ENCODE measurements at regions not wholly inside any gene's neighbourhood (a gene's known extent, or its start where the extent isn't known, plus 50 kb on each side); places are given as distances from the start of the nearest gene placed in this dataset.
A peak's percentile ranks its signal among the peaks of the same experiment; 100 is the strongest.

DNA sequence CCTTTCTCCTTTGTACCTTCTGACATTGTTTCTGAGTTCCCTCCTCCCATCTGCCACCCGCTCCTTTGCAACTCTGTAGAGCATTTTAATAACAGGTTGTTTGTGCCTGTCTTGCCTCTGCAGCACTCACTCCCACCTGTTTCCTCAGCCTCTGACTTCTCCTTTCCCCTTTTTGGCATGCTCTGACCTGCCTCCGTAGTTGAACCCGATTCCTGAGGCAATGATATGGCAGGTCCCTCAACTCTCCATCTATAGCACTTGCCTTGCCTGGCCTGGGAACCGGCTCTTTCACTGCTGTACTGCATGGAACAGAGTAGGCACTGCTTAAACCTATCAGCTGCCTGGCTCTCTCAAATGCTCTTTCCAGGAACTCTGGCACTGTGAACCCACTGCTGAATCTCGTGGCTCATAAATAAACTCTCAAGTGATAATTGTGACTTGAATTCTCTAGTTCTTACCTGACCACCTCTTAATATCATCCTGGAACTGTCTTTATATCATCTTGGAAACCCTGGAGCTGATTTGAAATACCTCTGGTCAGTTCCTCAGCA lies 50.3 kb downstream of the UTRN start:
- TF ChIP-seq, protein P1, sequence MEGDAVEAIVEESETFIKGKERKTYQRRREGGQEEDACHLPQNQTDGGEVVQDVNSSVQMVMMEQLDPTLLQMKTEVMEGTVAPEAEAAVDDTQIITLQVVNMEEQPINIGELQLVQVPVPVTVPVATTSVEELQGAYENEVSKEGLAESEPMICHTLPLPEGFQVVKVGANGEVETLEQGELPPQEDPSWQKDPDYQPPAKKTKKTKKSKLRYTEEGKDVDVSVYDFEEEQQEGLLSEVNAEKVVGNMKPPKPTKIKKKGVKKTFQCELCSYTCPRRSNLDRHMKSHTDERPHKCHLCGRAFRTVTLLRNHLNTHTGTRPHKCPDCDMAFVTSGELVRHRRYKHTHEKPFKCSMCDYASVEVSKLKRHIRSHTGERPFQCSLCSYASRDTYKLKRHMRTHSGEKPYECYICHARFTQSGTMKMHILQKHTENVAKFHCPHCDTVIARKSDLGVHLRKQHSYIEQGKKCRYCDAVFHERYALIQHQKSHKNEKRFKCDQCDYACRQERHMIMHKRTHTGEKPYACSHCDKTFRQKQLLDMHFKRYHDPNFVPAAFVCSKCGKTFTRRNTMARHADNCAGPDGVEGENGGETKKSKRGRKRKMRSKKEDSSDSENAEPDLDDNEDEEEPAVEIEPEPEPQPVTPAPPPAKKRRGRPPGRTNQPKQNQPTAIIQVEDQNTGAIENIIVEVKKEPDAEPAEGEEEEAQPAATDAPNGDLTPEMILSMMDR (IDR thresholded peaks at IDR 0.05; ENCODE audit: unreplicated experiment in 3 of 3), result no peak
- Mint-ChIP-seq H3K4me1 (peaks cover 58% of the 10 kb centered on the region), H3K36me3 (ENCODE audit: low read depth) (peaks cover 4% of the 10 kb centered on the region), H3K4me3 (no peak overlapping the region), H3K27me3 (ENCODE audit: low read depth) (no peaks in the 10 kb centered on the region), H3K9me3 (no peaks in the 10 kb centered on the region), H3K27ac (peak overlapping the region in 2 of 3 experiments; percentile 5 to 16)

DNA sequence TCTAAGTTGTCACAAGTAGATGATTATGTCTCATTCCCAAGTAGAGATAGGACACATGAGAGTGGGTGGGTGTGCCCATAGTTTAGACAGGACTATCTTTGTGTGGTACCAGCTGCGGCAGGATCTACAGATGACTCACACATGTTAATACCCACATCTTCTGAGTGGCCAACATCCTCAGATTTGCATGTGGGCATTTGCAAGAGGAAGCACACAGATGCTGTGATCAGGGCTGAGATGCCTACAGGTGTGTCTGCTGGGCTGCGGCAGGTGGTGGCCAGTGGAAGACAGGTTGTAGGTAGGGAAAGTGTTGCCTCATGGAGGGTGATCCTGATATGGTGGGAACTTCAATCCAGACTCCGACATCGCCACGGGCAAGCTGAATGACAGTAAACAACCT lies 50.8 kb downstream of the UTRN start:
- Mint-ChIP-seq H3K36me3 (ENCODE audit: low read depth) (peaks cover 4% of the 10 kb centered on the region), H3K27me3 (ENCODE audit: low read depth) (no peaks in the 10 kb centered on the region)

DNA sequence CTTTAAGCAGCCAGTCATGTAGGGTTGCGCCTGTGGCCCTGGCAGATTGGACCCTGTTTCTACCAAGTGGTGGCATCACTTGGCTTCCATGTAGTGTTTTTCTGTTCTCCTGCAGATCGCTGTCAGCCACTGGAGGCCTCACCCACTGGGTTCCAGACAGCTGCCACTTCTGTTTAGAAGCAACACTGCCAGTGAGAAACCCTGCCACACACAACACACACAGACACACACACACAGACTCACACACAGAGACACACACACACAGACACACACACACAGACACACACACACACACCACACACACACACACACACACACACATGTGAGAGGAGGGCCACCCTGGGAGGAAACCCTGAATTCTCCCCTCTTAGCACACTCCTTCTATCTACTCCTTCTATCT lies 51.8 kb downstream of the UTRN start:
- Mint-ChIP-seq H3K27ac (peak overlapping the region; percentile 20 to 40 (median 29)), H3K27me3 (ENCODE audit: low read depth) (no peaks in the 10 kb centered on the region), H3K4me1 (peaks cover 61% of the 10 kb centered on the region), H3K9me3 (no peaks in the 10 kb centered on the region), H3K36me3 (ENCODE audit: low read depth) (peaks cover 4% of the 10 kb centered on the region), H3K4me3 (no peak overlapping the region)
- TF ChIP-seq, protein P1 (IDR thresholded peaks at IDR 0.05; ENCODE audit: unreplicated experiment in 3 of 3), result no peak

More for the DNA sequence above, 50.8 kb downstream of the UTRN start:
- TF ChIP-seq, protein P1 (IDR thresholded peaks at IDR 0.05; ENCODE audit: unreplicated experiment in 3 of 3), result no peak
- H3K9me3 Mint-ChIP-seq, result no peaks in the 10 kb centered on the region
- H3K27ac Mint-ChIP-seq, result peak overlapping the region in 2 of 3 experiments; percentile 5 to 16
- H3K4me3 Mint-ChIP-seq, result no peak overlapping the region
- H3K4me1 Mint-ChIP-seq, result peaks cover 59% of the 10 kb centered on the region

DNA sequence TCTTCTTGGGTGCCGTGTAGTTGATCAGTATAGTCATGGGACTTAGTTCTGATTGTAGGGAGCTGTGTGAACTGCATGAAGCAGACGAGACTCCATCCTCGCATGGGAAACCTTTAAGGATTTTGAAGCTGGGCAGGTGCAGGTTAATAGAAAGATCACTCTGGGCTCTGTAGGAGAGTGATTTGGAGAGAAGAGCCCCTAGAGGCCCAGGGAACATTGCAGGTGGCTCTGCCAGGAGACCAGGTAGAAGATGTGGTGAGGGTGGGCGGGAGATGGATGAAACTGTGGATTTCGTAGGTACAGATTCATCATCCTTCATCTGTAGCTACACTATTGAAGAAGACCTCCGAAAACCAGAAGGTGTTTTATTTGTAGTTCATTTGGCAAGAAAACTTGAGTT lies 53.3 kb downstream of the UTRN start:
- Mint-ChIP-seq H3K4me3 (no peak overlapping the region), H3K4me1 (peaks cover 55% of the 10 kb centered on the region), H3K9me3 (no peaks in the 10 kb centered on the region), H3K27me3 (ENCODE audit: low read depth) (no peaks in the 10 kb centered on the region), H3K27ac (peak overlapping the region in 1 of 3 experiments; percentile 29), H3K36me3 (ENCODE audit: low read depth) (no peaks in the 10 kb centered on the region)
- TF ChIP-seq, protein P1 (IDR thresholded peaks at IDR 0.05; ENCODE audit: unreplicated experiment in 3 of 3), result no peak

DNA sequence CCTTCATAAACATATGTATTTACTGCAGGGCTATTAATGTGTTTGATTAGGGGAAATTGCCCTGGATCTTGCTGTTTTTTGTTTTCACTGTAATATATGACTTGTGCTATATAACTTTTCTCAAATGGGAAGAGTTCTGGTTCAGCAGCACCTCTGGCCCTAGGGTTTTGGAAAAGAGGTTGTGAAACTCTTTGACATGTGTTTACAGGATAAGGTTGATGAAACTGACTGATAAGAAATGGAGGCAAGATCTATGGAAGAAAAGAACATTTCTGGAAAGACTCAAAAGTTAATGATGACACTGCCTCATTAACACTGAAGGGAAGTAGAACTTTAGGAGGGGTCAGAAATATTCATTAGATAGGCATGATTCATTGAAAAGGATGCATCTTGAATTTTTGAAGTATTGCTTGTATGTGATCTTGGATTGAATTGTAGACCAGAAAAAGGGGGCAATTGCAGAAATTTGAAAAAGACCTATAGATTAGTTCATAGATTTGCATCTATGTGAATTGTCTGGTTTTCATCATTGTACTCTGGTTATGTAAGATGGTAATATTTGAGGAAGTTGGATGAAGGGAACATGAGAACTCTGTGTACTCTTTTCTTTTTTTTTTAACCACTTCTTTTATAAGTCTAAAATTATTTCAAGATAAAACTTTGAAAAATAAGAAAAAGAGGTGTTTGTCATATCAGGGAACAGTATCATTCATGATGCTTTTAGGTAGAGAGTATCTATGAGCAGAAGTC lies 54.0 kb downstream of the UTRN start:
- Mint-ChIP-seq H3K9me3 (no peaks in the 10 kb centered on the region), H3K36me3 (ENCODE audit: low read depth) (no peaks in the 10 kb centered on the region), H3K27me3 (ENCODE audit: low read depth) (no peaks in the 10 kb centered on the region), H3K27ac (no peak overlapping the region), H3K4me1 (peaks cover 51% of the 10 kb centered on the region), H3K4me3 (no peak overlapping the region)
- TF ChIP-seq, protein P1 (IDR thresholded peaks at IDR 0.05; ENCODE audit: unreplicated experiment in 3 of 3), result no peak

All from nephron (organoid).